Erythroblast (primary cell): ENCODE measurements at regions not wholly inside any gene's neighbourhood (a gene's known extent, or its start where the extent isn't known, plus 50 kb on each side); places are given as distances from the start of the nearest gene placed in this dataset.

ENCODE experiments used
- GATA1 ChIP-seq: IDR thresholded peaks from 2 replicates; pipeline ENCODE4 v1.6.1; 2011; ENCODE audit warnings: low read depth, mild to moderate bottlenecking, control low read depth, low read length, moderate library complexity
- POLR2A ChIP-seq: IDR thresholded peaks from 2 replicates; pipeline ENCODE4 v1.6.1; 2011; ENCODE audit warnings: mild to moderate bottlenecking, low read length

GRCh38 chr17:5883775-5884665, 186.2 kb upstream of the WSCD1 start:
- TF ChIP-seq POLR2A (no peak), GATA1 (no peak)
